IMR-90 (cell line): ENCODE measurements at regions not wholly inside any gene's neighbourhood (a gene's known extent, or its start where the extent isn't known, plus 50 kb on each side); places are given as distances from the start of the nearest gene placed in this dataset.

Experiments
- ATAC-seq: fragments of 200-7000 bp; cut with Tn5 transposase; 2 replicates; pipeline ENCODE4 v1.9.1; 2020; ENCODE audit warnings: low read depth, mild to moderate bottlenecking, moderate library complexity
- BruUV-seq: library from RNA; stranded (reverse); fragments of 400-500 nt; replicated peaks from 2 replicates; lab custom pipeline; 2021; lab: Mats Ljungman, UMichigan
- CTCF ChIA-PET: fragments of 300-600 bp; formaldehyde crosslinking; extraction: SDS; loops from one replicate; lab custom pipeline; 2021; ENCODE audit warnings: antibody characterized with exemption; lab: Yijun Ruan, JAX
- POLR2A ChIA-PET: fragments of 300-600 bp; sonication (Branson Sonifier 250); formaldehyde crosslinking; loops from one replicate; lab custom pipeline; 2022; ENCODE audit warnings: antibody characterized with exemption; ENCODE audit not compliant: unreplicated experiment; lab: Charles Lee
- DNase-seq: peaks from one replicate; pipeline ENCODE4 v3.0.0; 2013
- H2AFZ ChIP-seq: replicated peaks from 2 replicates; pipeline ENCODE3; 2013; ENCODE audit warnings: low read length, mild to moderate bottlenecking; ENCODE audit not compliant: poor library complexity
- H2AK5ac ChIP-seq: 2 replicates; pipeline ENCODE4 v1.6.1; 2013; ENCODE audit warnings: low read depth, low read length, inconsistent platforms
- H2AK9ac ChIP-seq: replicated peaks from 2 replicates; pipeline ENCODE3; 2013; ENCODE audit warnings: mild to moderate bottlenecking, low read depth, low read length, moderate library complexity; ENCODE audit not compliant: poor library complexity
- H2BK120ac ChIP-seq: 2 replicates; pipeline ENCODE4 v1.6.1; 2013; ENCODE audit warnings: low read depth, low read length, inconsistent platforms
- H2BK15ac ChIP-seq: 3 replicates; pipeline ENCODE4 v1.6.1; 2013; ENCODE audit warnings: low read depth, low read length, inconsistent platforms
- H2BK20ac ChIP-seq: 2 replicates; pipeline ENCODE4 v1.6.1; 2013; ENCODE audit warnings: low read depth, mild to moderate bottlenecking, inconsistent platforms, low read length, moderate library complexity
- H2BK5ac ChIP-seq: 2 replicates; pipeline ENCODE4 v1.6.1; 2013; ENCODE audit warnings: mild to moderate bottlenecking, low read depth, low read length, inconsistent platforms; ENCODE audit not compliant: poor library complexity, severe bottlenecking
- H3K14ac ChIP-seq: replicated peaks from 2 replicates; pipeline ENCODE4 v1.6.1; 2013; ENCODE audit warnings: low read depth, low read length, inconsistent platforms
- H3K18ac ChIP-seq: 2 replicates; pipeline ENCODE4 v1.6.1; 2013; ENCODE audit warnings: low read depth, low read length, control low read depth
- H3K23ac ChIP-seq: 2 replicates; pipeline ENCODE4 v1.6.1; 2013; ENCODE audit warnings: low read depth, low read length, inconsistent platforms
- H3K27ac ChIP-seq: 2 replicates; pipeline ENCODE4 v1.5.1; 2013; ENCODE audit warnings: mild to moderate bottlenecking, control low read depth, low read length; ENCODE audit not compliant: insufficient read depth
- H3K27me3 ChIP-seq: 2 replicates; pipeline ENCODE4 v1.6.1; 2013; ENCODE audit warnings: low read length; ENCODE audit not compliant: control insufficient read depth, insufficient read depth
- H3K36me3 ChIP-seq: 2 replicates; pipeline ENCODE4 v1.6.1; 2013; ENCODE audit warnings: low read length, mixed read lengths; ENCODE audit not compliant: control insufficient read depth, insufficient read depth
- H3K4ac ChIP-seq: 2 replicates; pipeline ENCODE4 v1.6.1; 2013; ENCODE audit warnings: low read depth, low read length, inconsistent platforms
- H3K4me1 ChIP-seq: 2 replicates; pipeline ENCODE4 v1.6.1; 2013; ENCODE audit warnings: low read length, mixed read lengths; ENCODE audit not compliant: control insufficient read depth, insufficient read depth
- H3K4me2 ChIP-seq: 2 replicates; pipeline ENCODE4 v1.6.1; 2013; ENCODE audit warnings: low read depth, mild to moderate bottlenecking, control low read depth, low read length, moderate library complexity
- H3K4me3 ChIP-seq: 2 replicates; pipeline ENCODE4 v1.5.1; 2013; ENCODE audit warnings: low read depth, mild to moderate bottlenecking, control low read depth, low read length, moderate library complexity; ENCODE audit not compliant: insufficient read depth
- H3K56ac ChIP-seq: 2 replicates; pipeline ENCODE4 v1.6.1; 2013; ENCODE audit warnings: low read length, inconsistent platforms; ENCODE audit not compliant: insufficient read depth; ENCODE audit errors: extremely low read depth
- H3K79me1 ChIP-seq, 2 experiments: 2 replicates each; pipeline ENCODE4 v1.6.1; 2013; ENCODE audit warnings: low read length in 2 of 2, inconsistent platforms in 1 of 2, low read depth in 1 of 2
- H3K9ac ChIP-seq: 2 replicates; pipeline ENCODE4 v1.6.1; 2013; ENCODE audit warnings: low read depth, low read length, control low read depth
- H3K9me1 ChIP-seq: 2 replicates; pipeline ENCODE4 v1.6.1; 2013; ENCODE audit warnings: low read length, inconsistent platforms; ENCODE audit not compliant: insufficient read depth
- H3K9me3 ChIP-seq: 2 replicates; pipeline ENCODE4 v1.6.1; 2013; ENCODE audit warnings: low read length; ENCODE audit not compliant: control insufficient read depth, insufficient read depth
- H4K20me1 ChIP-seq: 2 replicates; pipeline ENCODE4 v1.6.1; 2013; ENCODE audit warnings: low read length, inconsistent platforms; ENCODE audit not compliant: insufficient read depth
- H4K5ac ChIP-seq: 2 replicates; pipeline ENCODE4 v1.6.1; 2013; ENCODE audit warnings: mild to moderate bottlenecking, low read depth, low read length, control low read depth
- H4K8ac ChIP-seq, 2 experiments: 2 replicates each; pipeline ENCODE4 v1.6.1; 2013; ENCODE audit warnings: low read depth in 2 of 2, low read length in 2 of 2, control low read depth in 1 of 2, inconsistent platforms in 1 of 2
- H4K91ac ChIP-seq: 2 replicates; pipeline ENCODE4 v1.6.1; 2013; ENCODE audit warnings: low read depth, low read length, inconsistent platforms; ENCODE audit not compliant: insufficient read depth
- BHLHE40 ChIP-seq: fragments of 150-350 bp; IDR thresholded peaks from 2 replicates; pipeline ENCODE4 v1.6.1; 2016; ENCODE audit warnings: mild to moderate bottlenecking, low read depth, low read length
- CEBPB ChIP-seq: IDR thresholded peaks from 2 replicates; pipeline ENCODE4 v1.6.1; 2012; ENCODE audit warnings: low read depth, low read length, improper control_type of control experiment
- CHD1 ChIP-seq: IDR thresholded peaks from 2 replicates; pipeline ENCODE4 v1.6.1; 2012; ENCODE audit warnings: low read depth, low read length, improper control_type of control experiment
- MXI1 ChIP-seq: IDR thresholded peaks from 2 replicates; pipeline ENCODE4 v1.6.1; 2012; ENCODE audit warnings: low read depth, mild to moderate bottlenecking, low read length, moderate library complexity, borderline replicate concordance
- NFE2L2 ChIP-seq: fragments of 150-350 bp; IDR thresholded peaks from 2 replicates; pipeline ENCODE4 v1.6.1; 2016; ENCODE audit warnings: low read depth, mild to moderate bottlenecking, low read length
- RCOR1 ChIP-seq: IDR thresholded peaks from 2 replicates; pipeline ENCODE4 v1.6.1; 2012; ENCODE audit warnings: mild to moderate bottlenecking, low read length, improper control_type of control experiment; ENCODE audit not compliant: insufficient replicate concordance
- WGBS, 2 experiments: methylation state at CpG; one replicate each; pipeline versions ENCODE4 v1.1.5 to v1.1.7; 2013; ENCODE audit warnings: missing lambda C conversion rate in 2 of 2; ENCODE audit not compliant: insufficient read length in 1 of 2; ENCODE audit errors: extremely low coverage in 2 of 2; 5-methylcytosine and 5-hydroxymethylcytosine counted together
- dilution Hi-C: fragments of 300-500 bp; cut with HindIII; formaldehyde crosslinking; loops from one replicate; pipeline ENCODE4 v1.14.3; 2018; ENCODE audit warnings: low sequenced_read_pairs; ENCODE audit not compliant: unreplicated experiment
- in situ Hi-C: fragments of 300-500 bp; cut with MboI; formaldehyde crosslinking; loops from 3 replicates; pipeline ENCODE4 v1.14.3; 2019; ENCODE audit warnings: low sequenced_read_pairs, inconsistent platforms, mixed read lengths
- intact Hi-C: fragments of 100-400 bp; cut with micrococcal nuclease; formaldehyde crosslinking; loops from 2 replicates; pipeline ENCODE4 v1.10.0; 2022
- TF ChIP-seq, protein P1 (sequence below): fragments of 150-350 bp; IDR thresholded peaks from 2 replicates; pipeline ENCODE4 v1.6.1; 2016; ENCODE audit warnings: low read depth, mild to moderate bottlenecking, low read length, moderate library complexity, borderline replicate concordance

- Histone ChIP-seq H3K36me3 (no peaks in the 10 kb centered on the region), H2AK5ac (no peak overlapping the region), H3K56ac (no peak overlapping the region), H3K4me1 (peaks cover 4% of the 10 kb centered on the region; the same call in 1 of the 2 replicates), H3K4me3 (no peak overlapping the region), H2AFZ (no peak overlapping the region), H3K23ac (no peak overlapping the region), H3K9me1 (no peaks in the 10 kb centered on the region), H3K9ac (no peak overlapping the region), H3K18ac (peak overlapping the region; percentile 19; the same call in 1 of the 2 replicates), H2BK20ac (peak overlapping the region; percentile 12; the same call in 1 of the 2 replicates), H2BK15ac (no peak overlapping the region), H4K5ac (no peak overlapping the region), H3K4me2 (no peak overlapping the region), H4K8ac (no peak overlapping the region), H4K91ac (0 out of 2 replicates have a peak overlapping the region, but pooled peaks have one; percentile 2), H3K14ac (no peak overlapping the region), H4K20me1 (no peaks in the 10 kb centered on the region), H3K4ac (peak overlapping the region; percentile 27; the same call in 1 of the 2 replicates), H3K79me1 (no peaks in the 10 kb centered on the region), H2BK120ac (no peak overlapping the region), H2BK5ac (no peak overlapping the region), H3K9me3 (peaks cover 5% of the 10 kb centered on the region; the same call in 1 of the 2 replicates), H3K27me3 (no peaks in the 10 kb centered on the region), H3K27ac (no peak overlapping the region), H2AK9ac (no peak overlapping the region)
- BruUV-seq = no TSS peak
- CTCF ChIA-PET = interaction anchor here (1.5 kb wide), 1 partner anchor 10 kb away, joined by 4 read pairs; no protein-coding TSS in a partner anchor
- DNase-seq = no peak
- intact Hi-C loops (no loop called here), in situ Hi-C loops (no loop called here), dilution Hi-C loops (no loop called here)
- TF ChIP-seq NFE2L2 (no peak), MXI1 (no peak), CEBPB (peak; percentile 43; the same call in 1 of the 2 replicates), RCOR1 (no peak), CHD1 (no peak), BHLHE40 (no peak)
- TF ChIP-seq, protein P1, sequence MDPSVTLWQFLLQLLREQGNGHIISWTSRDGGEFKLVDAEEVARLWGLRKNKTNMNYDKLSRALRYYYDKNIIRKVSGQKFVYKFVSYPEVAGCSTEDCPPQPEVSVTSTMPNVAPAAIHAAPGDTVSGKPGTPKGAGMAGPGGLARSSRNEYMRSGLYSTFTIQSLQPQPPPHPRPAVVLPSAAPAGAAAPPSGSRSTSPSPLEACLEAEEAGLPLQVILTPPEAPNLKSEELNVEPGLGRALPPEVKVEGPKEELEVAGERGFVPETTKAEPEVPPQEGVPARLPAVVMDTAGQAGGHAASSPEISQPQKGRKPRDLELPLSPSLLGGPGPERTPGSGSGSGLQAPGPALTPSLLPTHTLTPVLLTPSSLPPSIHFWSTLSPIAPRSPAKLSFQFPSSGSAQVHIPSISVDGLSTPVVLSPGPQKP = no peak
- WGBS, 2 experiments = no CpG with 5 or more reads among the region's 2 CpGs
- POLR2A ChIA-PET = no interaction called here
- ATAC-seq = no peak
These were observed 121.0 kb upstream of the RPS23 start for GRCh38 chr5:82399111-82399510.
